RCC 7860 (cell line): ENCODE measurements at regions not wholly inside any gene's neighbourhood (a gene's known extent, or its start where the extent isn't known, plus 50 kb on each side); places are given as distances from the start of the nearest gene placed in this dataset.
"Not testable (repeated sequence)": the region's sequence is repeated elsewhere in the genome, so short reads cannot be mapped to it uniquely, and the experiment has no call there.

ENCODE experiments used
- DNase-seq: peaks from one replicate; pipeline ENCODE4 v3.0.0-alpha.2; 2015; ENCODE audit warnings: low spot score
- FAIRE-seq: peaks from 2 replicates; lab custom pipeline; 2012; peaks lifted over from hg19 to GRCh38; lab: Jason Lieb, UNC

GRCh38 chr3:147159141-147159540, 247.2 kb downstream of the ZIC4 start:
- DNase-seq (no peak), FAIRE-seq (no peak)

GRCh38 chr3:147157631-147158030, 248.7 kb downstream of the ZIC4 start:
- DNase-seq, result no peak

DNA sequence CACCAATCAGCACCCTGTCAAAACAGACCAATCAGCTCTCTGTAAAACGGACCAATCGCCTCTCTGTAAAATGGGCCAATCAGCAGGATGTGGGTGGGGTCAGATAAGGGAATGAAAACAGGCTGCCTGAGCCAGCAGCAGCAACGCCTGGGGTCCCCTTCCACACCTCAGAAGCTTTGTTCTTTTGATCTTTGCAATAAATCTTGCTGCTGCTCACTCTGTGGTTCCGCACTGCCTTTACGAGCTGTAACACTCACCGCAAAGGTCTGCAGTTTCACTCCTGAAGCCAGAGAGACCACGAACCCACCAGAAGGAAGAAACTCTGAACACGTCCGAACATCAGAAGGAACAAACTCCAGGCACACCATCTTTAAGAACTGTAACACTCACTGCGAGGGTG, 251.4 kb downstream of the ZIC4 start:
- not testable (repeated sequence) for FAIRE-seq, DNase-seq

More at GRCh38 chr3:147157631-147158030, 248.7 kb downstream of the ZIC4 start:
- no peak for FAIRE-seq

GRCh38 chr3:147153830-147154539, 252.4 kb downstream of the ZIC4 start:
- no peak for FAIRE-seq

GRCh38 chr3:147152476-147152875, 253.9 kb downstream of the ZIC4 start:
- no peak for FAIRE-seq
- DNase-seq, result no peak

More at GRCh38 chr3:147153830-147154539, 252.4 kb downstream of the ZIC4 start:
- no peak for DNase-seq

DNA sequence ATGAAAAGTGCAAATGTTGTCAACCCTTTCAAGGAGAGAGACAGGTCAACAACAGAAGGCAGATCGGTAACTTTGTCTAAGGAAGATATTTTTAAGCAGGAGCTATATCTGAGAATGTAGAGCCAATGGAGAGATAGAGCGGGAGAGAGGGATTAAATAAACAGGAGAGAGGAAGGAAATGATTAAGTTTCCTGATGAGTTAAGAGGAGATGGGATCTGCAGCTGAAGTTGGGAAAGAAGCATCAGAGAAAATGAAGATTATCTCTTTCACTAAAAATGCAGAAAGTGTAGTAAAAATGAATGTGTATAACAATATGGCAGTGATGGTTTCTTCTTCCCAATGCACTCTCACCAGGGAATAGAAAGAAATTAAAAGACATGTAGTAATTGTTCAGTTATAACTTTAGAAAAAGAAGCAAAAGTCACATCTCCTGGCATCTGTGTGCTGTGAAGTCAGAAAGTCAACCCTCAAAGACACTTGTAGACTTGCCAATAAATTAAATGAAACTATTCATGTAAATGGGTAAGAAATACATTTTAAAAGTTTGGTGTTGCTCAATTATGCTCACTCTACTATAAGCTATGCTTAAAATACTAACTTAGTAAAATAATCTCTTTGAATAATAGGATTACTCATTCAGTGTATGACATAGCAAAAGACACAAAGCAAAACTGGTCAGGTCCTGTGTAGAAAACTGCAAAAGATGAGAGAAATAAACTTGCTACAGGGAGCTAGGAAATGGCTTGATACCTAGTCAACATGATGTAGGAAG, 264.6 kb downstream of the ZIC4 start:
- FAIRE-seq (no peak), DNase-seq (no peak)

GRCh38 chr3:147139341-147139740, 267.0 kb downstream of the ZIC4 start:
- FAIRE-seq (no peak), DNase-seq (no peak)

- DNase-seq, result no peak
- no peak for FAIRE-seq
Measured at GRCh38 chr3:147132168-147132567, 274.2 kb downstream of the ZIC4 start.

DNA sequence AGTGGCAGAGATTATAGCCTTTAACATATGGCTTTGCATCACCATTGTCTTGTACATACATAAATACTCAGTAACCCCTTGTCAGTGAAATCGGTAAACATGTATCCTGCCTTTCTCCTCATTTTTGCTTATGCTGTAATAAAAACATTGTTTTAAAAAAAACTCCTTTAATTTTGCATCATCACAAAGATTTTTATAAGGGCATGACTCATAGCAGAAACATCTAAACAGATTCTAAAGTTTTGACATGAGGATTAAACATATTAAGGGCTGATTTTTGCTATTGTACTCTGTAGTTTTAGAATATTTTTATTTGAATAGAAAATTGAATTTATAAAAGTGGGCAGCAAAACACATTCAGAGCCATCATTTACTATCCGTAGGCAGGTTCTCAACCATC, 275.9 kb downstream of the ZIC4 start:
- FAIRE-seq (no peak), DNase-seq (no peak)

GRCh38 chr3:147129665-147130064, 276.7 kb downstream of the ZIC4 start:
- DNase-seq, result no peak
- FAIRE-seq, result no peak

GRCh38 chr3:147122350-147122749, 284.0 kb downstream of the ZIC4 start:
- no peak for DNase-seq
- no peak for FAIRE-seq

- peak; percentile 42 for FAIRE-seq
- no peak for DNase-seq
Measured at GRCh38 chr3:147119989-147120388, 286.4 kb downstream of the ZIC4 start.

GRCh38 chr3:147119346-147119745, 287.0 kb downstream of the ZIC4 start:
- FAIRE-seq, result no peak
- DNase-seq, result no peak

GRCh38 chr3:147118611-147119010, 287.7 kb downstream of the ZIC4 start:
- FAIRE-seq (no peak), DNase-seq (no peak)

DNA sequence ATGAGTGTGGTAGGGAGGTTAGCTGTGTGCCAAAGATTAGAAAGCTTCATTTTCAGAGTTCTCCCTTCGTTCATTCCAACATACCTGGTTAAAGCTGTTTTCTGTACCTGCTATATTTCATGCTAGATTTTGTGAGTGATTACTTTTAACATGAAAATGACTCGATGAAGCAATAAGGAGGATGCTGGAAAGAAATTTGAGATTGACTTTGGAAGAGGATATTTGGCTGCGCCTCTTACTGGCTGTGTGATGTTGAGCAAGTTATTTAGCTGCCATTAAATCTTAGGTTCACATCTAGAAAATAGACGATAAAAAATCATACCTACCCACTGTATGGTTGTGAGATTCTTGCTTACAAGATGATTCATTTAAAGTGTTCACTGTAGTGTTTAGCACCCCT, 288.7 kb downstream of the ZIC4 start:
- no peak for DNase-seq
- no peak for FAIRE-seq

- DNase-seq, result peak; percentile 75
- peak; percentile 94 for FAIRE-seq
Measured at GRCh38 chr3:147113293-147114044, 292.9 kb downstream of the ZIC4 start.

DNA sequence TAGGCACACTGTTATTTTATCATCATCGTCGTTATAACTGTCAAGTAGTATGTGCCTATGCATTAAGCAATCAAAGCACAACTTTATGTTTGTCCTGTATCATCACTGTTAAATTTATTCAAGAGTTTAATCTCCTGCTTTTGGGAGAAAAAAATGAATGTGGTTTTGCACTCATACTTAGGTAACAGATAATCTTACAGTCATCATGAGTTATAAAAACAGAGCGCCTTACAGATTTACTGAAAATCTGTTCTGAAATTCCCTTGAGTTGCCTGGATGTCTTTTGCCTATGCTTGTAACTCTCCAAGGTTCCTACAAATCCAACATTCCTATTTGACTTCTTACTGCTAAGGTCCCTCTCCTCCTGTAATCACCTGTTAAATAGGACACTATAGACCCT, 307.3 kb downstream of the ZIC4 start:
- FAIRE-seq, result no peak
- no peak for DNase-seq

- DNase-seq, result no peak
- no peak for FAIRE-seq
Measured at GRCh38 chr3:147090461-147090860, 315.9 kb downstream of the ZIC4 start.

- DNase-seq (no peak), FAIRE-seq (no peak)
Measured at GRCh38 chr3:147089286-147089685, 317.1 kb downstream of the ZIC4 start.

DNA sequence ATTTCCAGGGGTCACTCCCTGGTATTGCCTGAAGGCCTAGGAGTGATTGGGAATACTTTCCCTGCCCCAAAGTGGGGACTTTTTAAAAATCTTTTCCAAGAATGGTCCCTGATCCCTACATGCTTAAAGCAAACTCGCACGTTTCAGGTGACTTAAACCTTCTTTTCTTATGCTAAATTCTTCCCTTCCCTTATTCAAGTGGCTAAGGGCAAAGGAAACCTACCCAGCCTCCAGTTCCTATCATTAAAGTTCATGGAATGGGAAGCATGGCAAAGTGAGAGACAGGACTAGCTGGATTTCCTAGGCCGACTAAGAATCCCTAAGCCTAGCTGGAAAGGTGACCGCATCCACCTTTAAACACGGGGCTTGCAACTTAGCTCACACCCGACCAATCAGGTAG, 346.8 kb downstream of the ZIC4 start:
- not testable (repeated sequence) for FAIRE-seq, DNase-seq

DNA sequence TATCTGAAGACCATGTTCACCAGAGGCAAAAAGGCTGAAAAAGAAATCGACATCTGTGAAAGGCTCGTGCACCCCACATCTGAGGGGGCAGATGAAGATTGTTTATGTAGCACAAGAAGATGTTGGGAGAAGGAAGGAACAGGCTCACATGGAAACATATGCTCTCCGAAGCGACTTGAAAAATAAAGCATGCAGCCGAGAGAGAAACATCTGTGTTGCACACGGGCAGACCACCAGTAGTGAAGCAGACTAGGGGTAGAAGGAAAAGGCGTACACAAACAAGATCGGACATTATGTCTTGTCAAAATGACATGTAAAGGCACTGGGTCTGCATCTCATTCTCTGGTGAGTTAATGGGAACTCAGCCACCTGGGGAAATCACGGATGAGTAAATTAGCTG, 356.5 kb downstream of the ZIC4 start:
- DNase-seq (no peak), FAIRE-seq (no peak)

DNA sequence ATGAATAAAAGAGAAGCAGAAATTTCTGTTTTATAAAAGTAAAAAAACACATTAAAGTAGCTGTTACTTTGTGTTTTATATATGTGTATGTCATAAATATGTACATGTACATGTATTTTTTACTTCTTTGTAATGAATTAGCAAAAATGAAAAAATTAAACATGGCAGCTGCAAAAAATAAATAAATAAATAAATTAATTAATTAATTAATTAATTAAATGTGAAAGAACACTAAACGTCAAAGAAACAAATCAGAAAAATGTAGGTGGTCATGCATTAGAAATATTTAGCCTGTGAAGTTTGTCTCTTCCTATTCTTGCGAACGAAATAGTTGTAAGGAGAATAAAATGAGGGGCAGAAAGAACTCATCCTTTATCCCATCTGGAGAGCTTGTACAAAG, 357.0 kb downstream of the ZIC4 start:
- no peak for DNase-seq
- FAIRE-seq, result no peak
